Superior temporal gyrus (tissue), 1 donor: ENCODE measurements at regions not wholly inside any gene's neighbourhood (a gene's known extent, or its start where the extent isn't known, plus 50 kb on each side); places are given as distances from the start of the nearest gene placed in this dataset.

Experiments used
- DNase-seq: peaks from one replicate; pipeline ENCODE4 v3.0.0-alpha.2; 2016; ENCODE audit errors: extremely low spot score

GRCh38 chr9:73014011-73014410 lies 61.2 kb upstream of the ALDH1A1 start:
- DNase-seq: no peak

- DNase-seq: no peak
These were observed 59.1 kb upstream of the ALDH1A1 start for GRCh38 chr9:73011956-73012355.

- DNase-seq: peak; percentile 83
These were observed 58.4 kb upstream of the ALDH1A1 start for GRCh38 chr9:73011181-73011750.

GRCh38 chr9:73009649-73010288 lies 56.9 kb upstream of the ALDH1A1 start:
- no peak for DNase-seq

- no peak for DNase-seq
These were observed 55.3 kb upstream of the ALDH1A1 start for GRCh38 chr9:73007966-73008672.

GRCh38 chr9:73006986-73007385 lies 54.1 kb upstream of the ALDH1A1 start:
- DNase-seq: no peak
